Skin of body (tissue), 1 donor: ENCODE measurements at regions not wholly inside any gene's neighbourhood (a gene's known extent, or its start where the extent isn't known, plus 50 kb on each side); places are given as distances from the start of the nearest gene placed in this dataset.

Source experiments
- DNase-seq: peaks from one replicate; lab custom pipeline; 2025; lab: John Stamatoyannopoulos, UW

- no peak for DNase-seq
Measured at GRCh38 chr1:34606504-34606903, 148.3 kb upstream of the GJB5 start.

DNA sequence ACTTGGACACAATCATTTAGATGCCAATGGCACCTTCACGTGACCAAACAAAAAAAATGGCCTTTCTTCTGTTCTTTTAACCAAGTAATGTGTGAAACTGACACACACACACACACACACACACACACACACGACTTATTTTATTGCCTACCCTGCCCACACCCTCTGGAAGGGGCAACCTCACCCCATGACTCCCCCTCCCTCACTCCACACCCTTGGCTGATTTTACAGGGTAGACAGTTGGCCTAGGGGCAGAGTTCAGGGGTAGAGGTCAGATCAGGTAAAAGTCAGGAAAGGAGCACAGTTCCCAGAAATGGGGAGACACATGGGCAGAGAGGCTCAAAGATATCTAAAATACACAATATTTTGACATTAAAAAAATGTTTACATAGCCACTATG, 144.8 kb upstream of the GJB5 start:
- no peak for DNase-seq

DNA sequence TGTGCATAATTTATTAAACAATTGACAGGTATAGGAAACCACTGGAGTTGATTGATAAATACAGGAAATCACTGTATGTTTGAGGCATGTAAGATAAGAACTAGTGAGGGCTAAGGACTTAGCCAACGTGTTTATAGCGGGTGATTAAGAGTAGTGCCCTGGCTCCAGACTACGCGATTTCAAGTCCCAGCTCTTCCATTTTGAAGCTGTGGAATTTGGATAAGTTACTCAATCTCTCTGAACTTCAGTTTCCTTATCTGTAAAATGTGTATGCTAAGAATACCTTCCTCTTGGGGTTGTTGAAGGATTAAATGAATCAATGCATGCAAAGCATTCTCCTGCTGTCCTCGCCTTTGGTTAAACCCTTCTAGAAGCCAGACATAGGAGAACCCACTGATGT, 143.3 kb upstream of the GJB5 start:
- no peak for DNase-seq

DNA sequence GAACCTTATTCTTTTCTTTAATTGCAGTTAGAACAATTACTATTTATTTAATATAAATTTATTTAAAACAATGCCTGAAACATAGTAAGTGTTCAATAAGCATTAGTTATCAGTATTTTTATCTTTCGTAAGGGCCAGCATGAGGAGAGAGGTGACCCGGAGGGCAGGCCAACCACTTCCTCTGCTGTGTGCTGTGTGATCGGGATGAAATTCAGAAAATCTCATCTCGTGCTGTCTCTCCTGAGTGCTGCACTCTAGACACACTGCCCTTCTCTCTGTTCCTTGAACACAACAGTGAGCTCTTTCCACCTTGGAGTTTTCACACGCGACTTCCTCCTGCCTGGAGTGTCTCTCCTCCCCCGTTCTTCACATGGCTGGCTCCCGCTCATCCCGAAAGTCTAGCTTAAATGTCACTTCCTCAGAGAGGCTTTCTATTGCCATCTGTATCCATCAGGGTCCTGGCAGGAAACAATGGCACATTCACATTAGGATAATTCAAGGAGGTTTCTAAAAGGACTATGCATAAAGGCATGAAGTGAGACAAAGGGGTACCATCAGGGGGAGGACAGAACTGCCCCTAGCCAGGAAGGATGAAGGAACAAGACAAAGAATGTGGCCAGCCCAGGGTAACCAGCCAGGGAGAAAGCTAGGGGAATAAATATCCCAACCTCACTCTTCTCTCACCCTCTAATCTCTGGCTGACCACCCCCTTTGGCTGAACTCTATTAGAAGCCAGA, 142.6 kb upstream of the GJB5 start:
- no peak for DNase-seq

DNA sequence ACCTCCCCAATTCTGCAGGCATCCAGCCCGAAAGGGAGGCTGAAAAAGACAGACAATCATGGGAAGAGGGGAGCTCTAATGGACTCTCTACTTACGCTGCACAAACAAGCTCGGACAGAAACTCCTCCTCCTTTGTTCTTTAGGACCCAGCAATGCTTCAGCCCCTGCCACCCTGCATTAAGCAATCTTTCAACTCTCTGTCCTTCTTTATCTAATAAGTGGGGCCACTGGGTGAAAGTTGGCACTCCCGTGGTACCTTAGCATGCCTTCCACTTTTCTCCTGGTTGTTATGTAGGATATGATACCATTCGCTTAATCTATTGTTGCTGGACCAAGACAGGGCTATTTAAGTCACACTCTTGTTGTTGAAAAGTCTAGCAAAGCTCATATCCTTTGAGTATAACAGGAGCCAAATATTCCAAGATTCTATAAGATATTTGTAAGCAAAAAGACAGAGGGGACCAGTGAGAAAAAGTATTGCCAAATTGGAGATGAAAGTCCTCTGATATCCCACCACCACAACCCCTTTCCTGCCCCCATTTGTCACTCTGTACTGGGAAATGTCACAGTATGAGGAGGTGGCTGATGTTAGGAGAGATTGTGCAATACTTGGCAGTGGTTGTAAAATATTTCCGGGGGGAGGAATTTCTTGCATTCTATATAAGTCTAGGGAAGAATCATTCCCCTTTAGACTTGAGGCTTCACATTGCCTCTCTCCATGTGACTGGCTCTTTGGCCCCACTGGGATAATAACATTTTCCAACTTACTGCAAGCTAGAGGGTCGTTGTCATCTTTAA, 137.3 kb upstream of the GJB5 start:
- no peak for DNase-seq

- no peak for DNase-seq
Measured at GRCh38 chr1:34618381-34618780, 136.5 kb upstream of the GJB5 start.

GRCh38 chr1:34619256-34619655, 135.6 kb upstream of the GJB5 start:
- no peak for DNase-seq

- DNase-seq: no peak
Measured at GRCh38 chr1:34621916-34622315, 132.9 kb upstream of the GJB5 start.

DNA sequence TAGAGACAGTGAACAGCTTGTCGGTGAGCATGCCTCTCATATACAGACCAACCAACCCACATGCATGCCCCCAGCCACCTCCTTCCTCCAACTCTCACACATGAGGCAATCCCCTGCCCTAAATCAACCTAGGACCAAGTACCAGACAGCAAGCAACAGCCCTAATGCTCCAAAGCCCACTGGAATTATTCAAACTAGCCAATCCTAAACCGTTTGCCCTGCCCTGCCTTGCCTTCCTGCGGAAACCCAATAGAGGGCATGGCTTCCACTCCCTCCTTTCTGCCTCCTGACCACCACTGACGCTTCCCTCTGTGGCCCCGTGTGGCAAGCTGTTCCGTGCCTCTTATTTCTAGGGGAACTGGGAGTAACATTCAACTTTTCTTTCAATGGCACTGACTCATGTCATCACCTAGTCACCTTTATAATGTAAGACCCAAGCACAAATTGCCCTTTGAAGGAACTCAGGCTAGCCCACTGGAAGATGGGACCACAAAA, 129.3 kb upstream of the GJB5 start:
- DNase-seq: no peak

DNA sequence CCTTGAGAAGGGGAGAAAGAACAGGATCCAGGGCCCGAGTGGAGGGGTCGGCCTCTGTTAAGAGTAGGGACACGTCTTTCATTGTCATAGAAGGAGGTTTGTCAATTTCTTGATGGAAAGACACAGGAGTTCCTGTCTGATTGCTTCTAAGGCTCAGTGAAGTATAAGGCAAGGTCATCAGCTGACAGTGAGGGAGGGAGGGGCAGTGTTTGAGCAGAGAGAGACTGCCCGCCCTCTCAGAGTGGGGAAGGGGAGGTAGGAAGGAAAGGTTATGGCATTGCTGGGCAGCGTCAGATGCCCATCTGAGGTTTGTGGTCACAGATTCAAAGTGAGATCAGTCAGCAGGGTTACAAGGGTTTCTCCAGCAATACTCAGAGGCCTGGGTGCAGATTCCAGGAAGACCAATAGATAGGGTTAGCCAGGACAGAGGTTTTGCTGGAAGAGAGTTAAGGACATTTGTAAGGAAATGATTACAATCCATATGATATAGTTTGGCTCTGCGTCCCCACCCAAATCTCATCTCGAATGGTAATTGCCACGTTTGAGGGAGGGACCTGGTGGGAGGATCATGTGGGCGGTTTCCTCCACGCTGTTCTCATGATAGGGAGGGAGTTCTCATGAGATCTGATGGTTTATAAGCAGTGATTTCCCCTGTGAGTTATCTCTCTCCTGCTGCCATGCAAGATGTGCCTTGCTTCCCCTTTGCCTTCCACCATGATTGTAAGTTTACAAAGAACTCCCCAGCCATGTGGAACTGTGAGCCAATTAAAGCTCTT, 127.2 kb upstream of the GJB5 start:
- no peak for DNase-seq

GRCh38 chr1:34631126-34631525, 123.7 kb upstream of the GJB5 start:
- DNase-seq: no peak

GRCh38 chr1:34639701-34640100, 115.1 kb upstream of the GJB5 start:
- no peak for DNase-seq

DNA sequence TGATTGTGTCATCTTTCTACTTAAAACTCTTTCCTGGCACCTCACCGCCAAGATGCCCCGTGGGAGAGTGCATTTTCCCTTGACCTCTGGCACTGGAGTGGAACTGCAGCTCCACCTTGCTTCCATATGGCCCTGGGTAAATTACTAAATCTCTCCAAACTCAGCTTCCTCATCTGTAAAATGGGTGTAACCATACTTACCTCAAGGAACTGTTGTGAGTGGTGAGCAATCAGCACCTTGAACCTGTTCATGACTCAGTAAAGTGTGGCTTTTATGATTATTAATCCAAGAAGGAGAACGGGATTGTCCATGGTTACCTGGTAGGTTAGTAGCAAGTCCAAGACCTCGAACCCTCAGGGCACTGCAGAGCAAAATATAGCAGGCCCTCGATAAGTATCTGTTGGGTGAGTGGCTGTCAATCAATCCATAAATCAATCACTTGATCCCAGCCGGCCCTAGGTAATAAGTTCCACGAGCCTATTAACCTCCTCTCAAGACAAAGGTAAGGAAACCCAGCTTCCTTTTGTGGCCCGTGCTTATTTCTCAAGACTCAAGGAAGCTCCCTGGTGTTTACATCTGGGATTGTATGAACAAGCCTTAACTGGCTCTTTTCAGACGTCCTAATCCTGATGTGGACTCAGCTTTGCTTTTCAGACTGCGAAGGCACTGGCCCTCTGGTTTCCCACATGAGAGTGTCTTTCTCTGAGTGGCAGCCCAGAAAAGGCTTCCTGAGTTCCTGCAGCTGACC, 114.0 kb upstream of the GJB5 start:
- DNase-seq: no peak

DNA sequence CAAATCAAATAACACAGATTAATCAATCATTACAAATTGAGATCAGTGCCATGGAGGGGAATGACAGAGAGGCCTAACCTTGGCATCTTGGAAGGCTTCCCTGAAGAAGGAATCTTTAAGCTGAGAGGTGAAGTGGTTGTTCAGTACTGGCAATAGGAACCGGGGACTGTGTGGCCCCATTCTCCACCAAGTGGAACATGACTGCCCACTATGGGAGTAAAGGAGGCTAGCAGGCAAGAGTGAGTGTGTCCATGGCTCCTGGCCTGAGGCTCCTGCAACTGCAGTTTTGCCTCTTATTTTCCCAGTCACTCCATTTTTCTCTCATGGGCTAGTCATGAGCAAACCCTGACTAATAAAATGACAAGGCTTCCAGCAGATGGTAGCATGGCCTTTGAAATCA, 112.2 kb upstream of the GJB5 start:
- no peak for DNase-seq

GRCh38 chr1:34645109-34645688, 109.6 kb upstream of the GJB5 start:
- no peak for DNase-seq

DNA sequence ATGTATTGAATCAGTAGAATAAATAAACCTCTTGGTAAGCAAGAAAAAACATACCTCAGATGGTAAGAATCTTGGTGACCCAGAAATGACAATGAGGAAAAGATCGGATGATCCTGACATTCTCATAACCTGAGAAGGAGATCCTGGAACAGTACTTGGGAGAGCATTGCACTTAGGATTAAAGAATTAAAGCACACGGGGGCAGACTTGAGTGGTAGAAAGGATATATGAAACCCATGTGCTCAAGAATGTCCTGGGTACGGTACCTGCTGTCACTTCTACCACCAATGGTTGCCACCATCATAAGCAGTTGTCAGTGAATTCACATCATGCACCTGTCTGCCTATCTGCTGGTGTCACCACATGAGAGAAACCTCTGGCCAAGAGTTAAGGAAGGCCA, 108.9 kb upstream of the GJB5 start:
- no peak for DNase-seq

DNA sequence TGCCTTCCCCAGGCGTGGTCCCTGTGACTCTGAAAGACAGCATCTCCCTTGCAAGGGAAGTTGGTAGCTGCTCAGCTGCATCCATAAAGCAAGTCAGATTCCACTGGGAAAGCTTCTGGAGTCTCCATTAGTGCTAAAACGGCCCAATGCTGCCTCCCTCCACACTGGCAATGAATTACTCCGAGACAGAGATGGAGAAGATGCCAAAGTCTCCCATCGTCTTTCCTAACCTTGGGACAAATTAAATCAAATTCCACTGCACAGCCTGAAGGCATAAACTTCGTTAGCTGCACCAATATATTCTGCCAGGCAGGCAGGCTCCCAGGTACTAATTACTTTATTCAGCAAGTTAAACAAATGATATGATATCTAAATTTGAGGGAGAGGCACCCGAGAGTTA, 106.3 kb upstream of the GJB5 start:
- no peak for DNase-seq

DNA sequence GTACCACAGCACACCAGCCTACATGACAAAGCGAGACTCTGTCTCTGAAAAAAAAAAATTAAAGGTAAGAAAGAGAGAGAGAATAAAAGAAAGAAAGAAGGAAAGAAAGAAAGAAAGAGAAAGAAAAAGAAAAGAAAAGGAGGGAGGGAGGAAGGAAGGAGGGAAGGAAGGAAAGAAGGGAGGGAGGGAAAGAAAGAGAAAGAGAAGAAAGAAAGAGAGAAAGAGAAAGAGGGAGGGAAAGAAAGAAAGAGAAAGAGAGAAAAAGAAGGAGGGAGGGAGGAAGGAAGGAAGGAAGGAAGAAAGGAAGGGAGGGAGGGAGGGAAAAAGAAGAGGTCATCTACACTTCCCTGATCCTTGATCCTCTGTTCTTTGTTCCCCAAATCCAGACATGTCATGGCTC, 104.8 kb upstream of the GJB5 start:
- DNase-seq: no peak

GRCh38 chr1:34650800-34651199, 104.0 kb upstream of the GJB5 start:
- DNase-seq: no peak

DNA sequence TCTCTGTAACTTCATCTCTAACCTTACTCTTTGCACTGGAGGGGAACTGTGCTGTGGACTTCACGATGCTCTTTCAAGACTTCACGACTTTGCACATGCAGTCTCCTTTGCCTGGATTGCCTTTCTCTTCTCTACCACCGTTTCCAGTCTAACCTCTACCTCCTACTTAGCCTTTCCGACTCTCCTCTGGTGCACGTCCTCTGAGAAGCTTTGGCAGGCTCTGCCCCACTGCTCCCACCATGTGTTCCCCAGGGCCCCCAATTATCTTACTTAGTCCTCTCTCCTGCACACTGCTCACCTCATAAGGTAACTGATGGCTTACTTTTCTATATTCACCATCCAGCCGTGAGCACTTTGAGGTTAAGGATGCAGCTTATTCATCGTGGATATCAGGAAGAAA, 101.7 kb upstream of the GJB5 start:
- DNase-seq: no peak
